ENCODE measurements at regions not wholly inside any gene's neighbourhood (a gene's known extent, or its start where the extent isn't known, plus 50 kb on each side); places are given as distances from the start of the nearest gene placed in this dataset.

DNA sequence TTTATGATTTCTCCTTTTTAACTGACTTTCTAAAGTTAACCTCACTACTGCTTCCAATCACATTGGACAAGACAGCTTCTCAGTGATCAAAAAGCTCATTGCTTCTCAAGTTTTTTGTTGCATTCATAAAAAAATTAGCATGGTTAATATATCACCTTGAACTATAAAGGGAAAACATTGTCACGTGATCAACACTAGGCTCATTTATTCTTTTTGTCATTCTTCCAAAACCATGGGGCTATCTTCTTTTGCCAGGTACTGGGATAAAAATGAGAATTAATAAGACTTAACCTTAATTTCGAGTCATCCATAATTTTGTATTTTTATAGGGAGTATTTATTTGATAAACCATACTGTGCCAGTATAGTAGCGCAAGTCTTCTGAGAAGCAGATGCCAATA lies 1105.9 kb upstream of the TENM3 start:
- 87% methylated on average over 3 of the region's 3 CpGs for WGBS, 2 donors
- H3K27ac ChIP-seq: no peak overlapping the region
- H3K4me1 ChIP-seq: no peaks in the 10 kb centered on the region
- H3K9me3 ChIP-seq: no peaks in the 10 kb centered on the region
- peaks cover 0 to 16% (median 3%) of the 10 kb centered on the region in 7 donors for H3K27me3 ChIP-seq
- DNase-seq (no peak), ATAC-seq (no peak)
- H3K36me3 ChIP-seq: no peaks in the 10 kb centered on the region
- intact Hi-C loops (cut with DNase I): no loop called here
- H3K4me3 ChIP-seq: no peak overlapping the region
- TF ChIP-seq, protein P1, sequence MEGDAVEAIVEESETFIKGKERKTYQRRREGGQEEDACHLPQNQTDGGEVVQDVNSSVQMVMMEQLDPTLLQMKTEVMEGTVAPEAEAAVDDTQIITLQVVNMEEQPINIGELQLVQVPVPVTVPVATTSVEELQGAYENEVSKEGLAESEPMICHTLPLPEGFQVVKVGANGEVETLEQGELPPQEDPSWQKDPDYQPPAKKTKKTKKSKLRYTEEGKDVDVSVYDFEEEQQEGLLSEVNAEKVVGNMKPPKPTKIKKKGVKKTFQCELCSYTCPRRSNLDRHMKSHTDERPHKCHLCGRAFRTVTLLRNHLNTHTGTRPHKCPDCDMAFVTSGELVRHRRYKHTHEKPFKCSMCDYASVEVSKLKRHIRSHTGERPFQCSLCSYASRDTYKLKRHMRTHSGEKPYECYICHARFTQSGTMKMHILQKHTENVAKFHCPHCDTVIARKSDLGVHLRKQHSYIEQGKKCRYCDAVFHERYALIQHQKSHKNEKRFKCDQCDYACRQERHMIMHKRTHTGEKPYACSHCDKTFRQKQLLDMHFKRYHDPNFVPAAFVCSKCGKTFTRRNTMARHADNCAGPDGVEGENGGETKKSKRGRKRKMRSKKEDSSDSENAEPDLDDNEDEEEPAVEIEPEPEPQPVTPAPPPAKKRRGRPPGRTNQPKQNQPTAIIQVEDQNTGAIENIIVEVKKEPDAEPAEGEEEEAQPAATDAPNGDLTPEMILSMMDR (IDR thresholded peaks at IDR 0.05): no peak

DNA sequence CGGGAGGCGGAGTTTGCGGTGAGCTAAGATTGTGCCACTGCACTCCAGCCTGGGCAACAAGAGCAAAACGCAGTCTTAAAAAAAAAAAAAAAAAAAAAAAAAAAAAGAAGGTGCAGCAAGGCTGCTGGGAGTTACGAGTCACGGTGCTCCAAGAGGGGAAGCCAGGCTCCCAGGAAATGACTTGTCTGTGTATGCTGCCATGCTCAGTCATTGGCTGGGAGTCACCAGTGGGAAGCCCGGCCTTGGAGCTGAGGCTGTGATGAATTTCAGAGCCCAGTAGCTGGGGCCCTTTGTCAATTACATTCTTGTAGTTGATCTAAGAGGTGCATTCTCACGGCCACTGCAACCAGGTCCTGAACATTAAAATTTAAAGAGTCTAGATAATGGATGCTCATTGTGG lies 1105.1 kb upstream of the TENM3 start:
- Histone ChIP-seq H3K36me3 (no peaks in the 10 kb centered on the region), H3K27me3 (peaks cover 0 to 21% (median 3%) of the 10 kb centered on the region in 7 donors), H3K9me3 (no peaks in the 10 kb centered on the region), H3K4me1 (no peaks in the 10 kb centered on the region), H3K27ac (no peak overlapping the region), H3K4me3 (no peak overlapping the region)
- ATAC-seq (no peak), DNase-seq (no peak)
- TF ChIP-seq, protein P1 (IDR thresholded peaks at IDR 0.05): no peak
- intact Hi-C loops (cut with DNase I): no loop called here
- 78 to 87% methylated on average over 8 of the region's 8 CpGs for WGBS, 2 donors

DNA sequence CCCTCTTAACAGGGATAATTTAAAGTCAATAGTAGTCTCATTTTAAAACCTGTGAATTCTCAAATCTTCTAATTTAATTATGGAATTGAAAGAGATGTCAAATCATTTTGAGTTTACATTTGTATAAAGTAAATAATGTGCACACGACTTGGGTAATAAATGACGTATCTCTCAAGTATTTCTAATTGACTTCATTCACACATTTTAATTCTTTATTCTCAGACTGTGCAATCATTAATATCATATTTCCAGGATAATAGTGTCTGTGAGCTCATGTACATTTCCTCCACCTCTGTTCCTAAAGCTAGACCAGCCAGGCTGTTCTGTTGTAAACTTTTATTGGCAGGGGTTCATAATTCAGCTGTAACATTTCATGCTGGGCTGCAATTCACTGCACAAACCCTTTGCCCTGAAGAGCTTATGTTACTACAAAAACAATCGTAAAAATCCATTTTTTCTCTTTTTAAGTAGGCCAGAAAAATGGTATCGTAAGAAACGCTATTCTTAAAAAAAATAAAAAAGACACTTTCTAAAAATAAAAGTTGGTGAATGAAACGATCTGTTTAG lies 1103.1 kb upstream of the TENM3 start:
- no peaks in the 10 kb centered on the region for H3K9me3 ChIP-seq
- ATAC-seq (no peak), DNase-seq (no peak)
- intact Hi-C loops (cut with DNase I): loop anchor here in 7 of 10 donors (1.0 to 10.0 kb wide), 4 partner anchors 387 to 1665 kb away; no protein-coding TSS in a partner anchor
- no peak overlapping the region for H3K4me3 ChIP-seq
- no peak overlapping the region for H3K27ac ChIP-seq
- no peaks in the 10 kb centered on the region for H3K36me3 ChIP-seq
- no peaks in the 10 kb centered on the region for H3K4me1 ChIP-seq
- peaks cover 0 to 26% (median 3%) of the 10 kb centered on the region in 7 donors for H3K27me3 ChIP-seq
- WGBS, 2 donors: 59 to 65% methylated on average over 6 of the region's 6 CpGs
- TF ChIP-seq, protein P1 (IDR thresholded peaks at IDR 0.05): no peak

- TF ChIP-seq, protein P1 (IDR thresholded peaks at IDR 0.05): peak; percentile 79 to 92 (median 87)
- DNase-seq: peak; percentile 61 to 71
- ATAC-seq: peak in 4 of 8 donors; percentile 38 to 82 (median 63)
- no peaks in the 10 kb centered on the region for H3K4me1 ChIP-seq
- H3K4me3 ChIP-seq: no peak overlapping the region
- 1 to 2% methylated on average over 7 of the region's 7 CpGs for WGBS, 2 donors
- intact Hi-C loops (cut with DNase I): loop anchor here in 9 of 10 donors (1.0 to 10.0 kb wide), 5 partner anchors 384 to 1661 kb away; no protein-coding TSS in a partner anchor
- no peaks in the 10 kb centered on the region for H3K9me3 ChIP-seq
- peaks cover 0 to 26% (median 3%) of the 10 kb centered on the region in 7 donors for H3K27me3 ChIP-seq
- no peaks in the 10 kb centered on the region for H3K36me3 ChIP-seq
- H3K27ac ChIP-seq: no peak overlapping the region
These were observed 1099.8 kb upstream of the TENM3 start for GRCh38 chr4:181143250-181143854.
